GM12873 (cell line): ENCODE measurements at regions not wholly inside any gene's neighbourhood (a gene's known extent, or its start where the extent isn't known, plus 50 kb on each side); places are given as distances from the start of the nearest gene placed in this dataset.

ENCODE experiments used
- TF ChIP-seq, protein P1 (sequence below): IDR thresholded peaks from 2 replicates; pipeline ENCODE4 v1.5.1; 2012; ENCODE audit warnings: low read depth, mild to moderate bottlenecking, moderate library complexity, low read length, control low read depth; ENCODE audit not compliant: insufficient read depth; ENCODE audit errors: missing control alignments

DNA sequence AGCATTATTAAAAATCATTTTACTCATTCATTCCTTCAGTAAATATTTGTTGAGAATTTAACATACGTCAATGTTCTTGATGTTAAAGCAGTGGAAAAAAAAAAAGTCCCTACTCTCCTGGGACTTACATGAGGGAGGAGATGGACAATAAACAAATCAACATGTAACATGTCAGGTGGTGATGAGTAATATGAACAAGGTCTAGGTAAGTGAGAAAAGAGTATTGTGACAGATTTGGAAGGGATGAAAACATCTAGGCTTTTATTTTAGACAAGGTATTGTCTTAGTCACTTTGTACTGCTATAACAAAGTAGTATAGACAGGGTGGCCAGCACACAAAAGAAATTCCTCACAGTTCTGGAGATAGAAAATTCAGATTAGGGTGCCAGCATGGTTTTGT, 167.2 kb downstream of the FSCB start:
- TF ChIP-seq, protein P1, sequence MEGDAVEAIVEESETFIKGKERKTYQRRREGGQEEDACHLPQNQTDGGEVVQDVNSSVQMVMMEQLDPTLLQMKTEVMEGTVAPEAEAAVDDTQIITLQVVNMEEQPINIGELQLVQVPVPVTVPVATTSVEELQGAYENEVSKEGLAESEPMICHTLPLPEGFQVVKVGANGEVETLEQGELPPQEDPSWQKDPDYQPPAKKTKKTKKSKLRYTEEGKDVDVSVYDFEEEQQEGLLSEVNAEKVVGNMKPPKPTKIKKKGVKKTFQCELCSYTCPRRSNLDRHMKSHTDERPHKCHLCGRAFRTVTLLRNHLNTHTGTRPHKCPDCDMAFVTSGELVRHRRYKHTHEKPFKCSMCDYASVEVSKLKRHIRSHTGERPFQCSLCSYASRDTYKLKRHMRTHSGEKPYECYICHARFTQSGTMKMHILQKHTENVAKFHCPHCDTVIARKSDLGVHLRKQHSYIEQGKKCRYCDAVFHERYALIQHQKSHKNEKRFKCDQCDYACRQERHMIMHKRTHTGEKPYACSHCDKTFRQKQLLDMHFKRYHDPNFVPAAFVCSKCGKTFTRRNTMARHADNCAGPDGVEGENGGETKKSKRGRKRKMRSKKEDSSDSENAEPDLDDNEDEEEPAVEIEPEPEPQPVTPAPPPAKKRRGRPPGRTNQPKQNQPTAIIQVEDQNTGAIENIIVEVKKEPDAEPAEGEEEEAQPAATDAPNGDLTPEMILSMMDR = no peak

DNA sequence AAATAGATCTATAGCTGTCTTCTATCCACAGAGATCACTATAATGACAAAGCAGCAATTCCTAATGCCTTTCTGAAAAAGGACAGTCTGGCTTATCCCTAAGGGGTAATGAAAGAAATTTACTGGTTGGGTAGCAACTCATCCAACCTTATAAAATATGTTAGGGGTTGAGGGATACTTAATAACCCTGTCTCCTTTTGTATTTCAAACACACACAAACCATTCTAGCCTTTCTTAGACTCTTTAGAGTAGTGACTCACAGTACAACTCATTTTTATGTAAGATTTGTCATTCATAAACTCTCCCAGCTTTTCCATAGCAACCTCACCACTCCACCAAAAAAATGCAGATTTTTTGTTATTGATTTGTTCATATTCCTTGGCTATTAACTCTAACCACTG, 167.9 kb downstream of the FSCB start:
- TF ChIP-seq, protein P1 = no peak

DNA sequence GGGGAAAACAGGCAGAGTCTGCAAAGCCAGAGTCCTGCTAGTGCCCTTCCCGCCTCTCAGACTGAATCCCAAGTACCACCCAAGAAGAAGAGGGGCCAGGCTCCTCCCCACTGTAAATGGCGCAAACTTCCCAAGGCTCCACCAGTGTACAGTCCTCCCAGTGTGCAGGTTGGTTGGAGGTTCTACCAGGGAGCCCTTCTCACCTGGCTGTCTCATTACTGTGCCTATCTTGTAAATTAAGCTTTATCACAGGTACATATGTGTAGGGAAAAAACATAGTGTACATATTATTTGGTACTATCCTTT, 189.7 kb downstream of the FSCB start:
- TF ChIP-seq, protein P1 = no peak

DNA sequence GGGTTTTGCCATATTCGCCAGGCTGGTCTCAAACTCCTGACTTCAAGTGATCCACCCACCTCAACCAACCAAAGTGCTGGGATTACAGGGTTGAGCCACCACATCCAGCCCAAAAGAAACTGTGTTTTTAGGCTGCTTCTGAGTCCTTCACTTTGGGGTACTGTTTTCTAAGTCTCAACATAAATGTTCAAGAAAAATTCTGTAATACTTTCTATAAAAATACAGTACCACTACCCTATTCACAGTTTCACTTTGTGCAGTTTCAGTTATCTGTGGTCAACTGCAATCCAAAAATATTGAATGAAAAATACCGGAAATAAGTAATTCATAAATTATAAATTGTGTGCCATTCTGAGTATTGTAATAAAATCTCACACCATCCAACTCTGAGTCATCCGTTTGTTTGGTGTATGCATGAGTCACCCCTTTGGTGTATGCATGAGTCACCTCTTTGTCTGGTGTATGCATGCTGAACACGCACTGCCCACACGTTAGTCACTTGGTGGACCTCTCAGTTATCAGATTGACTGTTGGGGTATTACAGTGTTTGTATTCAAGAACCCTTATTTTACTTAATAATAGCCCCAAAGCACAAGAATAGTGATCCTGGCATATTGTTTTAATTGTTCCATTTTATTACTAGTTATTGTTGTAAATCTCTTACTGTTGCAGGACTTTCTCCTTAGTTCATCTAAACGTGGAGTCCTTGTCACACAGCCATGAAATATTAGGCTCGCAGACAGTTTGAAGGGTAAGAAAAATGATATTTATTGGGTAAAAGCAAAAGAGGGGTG, 190.2 kb downstream of the FSCB start:
- TF ChIP-seq, protein P1 = no peak

DNA sequence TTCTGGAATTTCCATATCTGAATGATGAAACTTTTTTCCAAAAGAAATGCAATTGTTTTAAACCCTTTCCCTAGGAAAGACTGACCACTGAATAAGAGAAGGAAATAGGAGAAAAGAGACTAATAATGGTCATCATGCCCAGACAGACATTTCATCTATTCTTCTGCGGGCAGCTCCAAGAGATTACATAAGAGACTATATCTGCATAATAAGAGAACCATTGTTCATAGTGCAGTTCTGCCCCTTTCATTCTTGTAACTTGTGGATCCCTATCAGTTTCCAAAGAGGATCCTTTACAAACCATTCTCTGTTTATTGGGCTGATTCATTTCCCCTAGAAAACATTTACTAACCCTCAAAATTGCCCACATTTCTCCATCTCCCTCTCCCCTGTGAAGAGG, 197.8 kb downstream of the FSCB start:
- TF ChIP-seq, protein P1 = no peak

DNA sequence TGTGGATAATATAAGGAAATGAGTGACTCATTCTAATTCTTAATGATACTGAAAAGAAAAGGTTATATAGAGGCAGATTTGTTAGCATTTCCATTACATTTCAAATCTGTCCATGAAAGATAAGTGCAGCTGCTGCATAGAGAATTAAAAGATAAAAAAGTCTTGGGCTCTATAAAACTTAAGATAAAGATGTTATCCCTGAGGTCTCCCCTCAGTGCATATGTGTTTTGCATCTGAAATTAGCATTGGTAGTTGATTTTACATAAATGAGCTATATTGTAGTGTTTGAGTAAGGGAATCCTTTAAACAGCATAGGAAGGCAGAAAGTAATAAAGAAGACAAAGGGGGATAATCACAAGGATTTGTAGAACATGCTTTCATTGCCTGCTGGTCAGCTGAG, 206.2 kb downstream of the FSCB start:
- TF ChIP-seq, protein P1 = no peak

DNA sequence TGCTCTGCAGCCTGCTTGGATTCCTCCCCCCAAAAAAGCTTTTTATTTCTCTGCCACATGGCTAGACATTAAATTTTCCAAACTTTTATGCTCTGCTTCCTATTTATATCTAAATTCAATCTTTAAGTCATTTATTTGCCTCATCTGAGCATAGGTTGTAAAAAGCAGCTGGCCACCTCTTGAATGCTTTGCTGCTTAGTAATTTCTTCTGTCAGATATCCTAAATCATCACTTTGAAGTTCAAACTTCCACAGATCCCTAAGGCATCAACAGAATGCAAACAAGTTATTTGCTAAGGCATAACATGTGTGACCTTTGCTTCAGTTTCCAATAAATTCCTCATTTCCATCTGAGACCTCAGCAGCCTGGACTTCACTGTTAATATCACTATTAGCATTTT, 209.6 kb downstream of the FSCB start:
- TF ChIP-seq, protein P1 = no peak
